Muscle of arm (tissue), 1 donor: ENCODE measurements at regions not wholly inside any gene's neighbourhood (a gene's known extent, or its start where the extent isn't known, plus 50 kb on each side); places are given as distances from the start of the nearest gene placed in this dataset.
A peak's percentile ranks its signal among the peaks of the same experiment; 100 is the strongest.

Experiments used
- DNase-seq: peaks from one replicate; pipeline ENCODE4 v3.0.0-alpha.2; 2013

DNA sequence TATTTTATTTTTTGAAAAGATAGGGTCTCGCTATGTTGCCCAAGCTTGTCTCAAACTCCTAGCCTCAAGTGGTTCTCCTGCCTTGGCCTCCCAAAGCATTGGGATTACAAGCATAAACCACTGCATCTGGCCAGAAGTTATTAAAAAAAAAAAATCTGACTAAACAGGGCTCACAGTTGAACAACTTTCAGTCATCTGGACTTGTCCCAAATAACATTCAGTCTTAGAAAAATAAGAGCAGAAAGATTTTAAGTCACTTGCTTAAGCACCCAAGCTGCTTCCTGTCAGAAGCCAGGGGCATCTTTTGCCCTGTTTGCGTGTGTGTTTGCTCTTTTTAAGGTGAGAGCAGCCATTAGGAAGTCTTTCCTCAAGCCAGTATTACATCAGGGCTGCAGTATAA lies 286.8 kb downstream of the LMO4 start:
- peak; percentile 43 for DNase-seq

DNA sequence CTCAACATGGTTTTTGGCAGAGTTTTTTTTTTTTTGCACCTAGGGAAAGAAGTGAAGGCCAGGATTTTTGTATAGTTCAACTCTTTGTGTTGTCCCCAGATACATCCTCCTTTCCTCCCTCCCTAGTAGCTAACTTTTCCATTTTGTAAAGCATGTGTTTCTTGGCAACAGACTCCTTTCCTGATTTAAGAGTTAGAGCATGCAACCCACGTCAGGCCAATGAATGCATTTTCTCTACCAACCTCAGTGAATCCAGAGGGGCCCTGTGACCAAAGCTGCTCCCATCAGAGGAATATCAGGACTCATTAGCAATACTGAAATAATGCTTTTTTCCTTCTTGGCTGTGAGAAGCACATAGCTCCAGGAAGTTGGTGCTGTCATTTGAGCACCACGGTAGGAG lies 287.2 kb downstream of the LMO4 start:
- peak; percentile 33 for DNase-seq

DNA sequence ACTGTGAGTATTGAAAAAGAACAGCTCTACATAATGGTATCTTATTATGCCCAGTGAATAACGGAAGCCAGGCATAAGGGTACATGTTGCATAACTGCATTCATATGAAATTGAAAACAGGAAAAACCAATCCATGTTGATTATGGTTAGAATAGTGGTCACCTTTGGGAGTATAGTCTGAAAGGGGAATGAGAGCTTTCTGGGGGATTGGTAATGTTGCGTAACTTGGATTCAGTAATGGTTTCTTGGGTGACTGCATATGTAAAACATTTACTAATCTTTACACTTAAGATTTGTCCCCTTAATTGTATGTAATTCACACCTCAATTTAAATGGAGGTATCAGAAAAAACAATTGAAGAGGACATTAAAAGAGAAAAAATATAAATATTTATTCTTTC lies 292.1 kb downstream of the LMO4 start:
- DNase-seq = no peak

GRCh38 chr1:87629673-87630072 lies 301.0 kb downstream of the LMO4 start:
- DNase-seq = no peak

- no peak for DNase-seq
Observed at GRCh38 chr1:87632232-87632631, 303.6 kb downstream of the LMO4 start.

- DNase-seq = no peak
Observed at GRCh38 chr1:87636198-87636892, 307.7 kb downstream of the LMO4 start.

GRCh38 chr1:87638636-87639035 lies 310.0 kb downstream of the LMO4 start:
- DNase-seq = no peak

DNA sequence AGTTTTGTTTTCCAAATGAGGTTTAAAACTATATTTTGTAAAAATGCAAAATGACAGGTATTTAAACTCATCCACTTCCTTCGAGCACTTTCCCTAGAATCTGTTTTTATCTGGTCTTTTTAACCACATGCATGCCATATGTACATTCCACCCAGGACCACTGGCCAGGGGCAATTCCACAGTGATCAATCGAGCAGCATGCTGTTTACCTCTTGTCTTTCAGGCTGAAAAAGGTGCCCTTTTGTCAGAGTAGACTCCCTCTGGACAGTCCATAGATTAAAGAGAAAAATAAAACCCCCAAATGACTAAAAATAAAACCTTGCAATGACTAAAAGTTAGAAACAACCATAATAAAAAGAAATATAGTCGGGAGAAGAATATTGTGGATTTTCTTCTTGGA lies 313.3 kb downstream of the LMO4 start:
- DNase-seq = no peak

- no peak for DNase-seq
Observed at GRCh38 chr1:87642581-87643221, 314.0 kb downstream of the LMO4 start.

- peak; percentile 7 for DNase-seq
Observed at GRCh38 chr1:87644033-87644578, 315.4 kb downstream of the LMO4 start.

DNA sequence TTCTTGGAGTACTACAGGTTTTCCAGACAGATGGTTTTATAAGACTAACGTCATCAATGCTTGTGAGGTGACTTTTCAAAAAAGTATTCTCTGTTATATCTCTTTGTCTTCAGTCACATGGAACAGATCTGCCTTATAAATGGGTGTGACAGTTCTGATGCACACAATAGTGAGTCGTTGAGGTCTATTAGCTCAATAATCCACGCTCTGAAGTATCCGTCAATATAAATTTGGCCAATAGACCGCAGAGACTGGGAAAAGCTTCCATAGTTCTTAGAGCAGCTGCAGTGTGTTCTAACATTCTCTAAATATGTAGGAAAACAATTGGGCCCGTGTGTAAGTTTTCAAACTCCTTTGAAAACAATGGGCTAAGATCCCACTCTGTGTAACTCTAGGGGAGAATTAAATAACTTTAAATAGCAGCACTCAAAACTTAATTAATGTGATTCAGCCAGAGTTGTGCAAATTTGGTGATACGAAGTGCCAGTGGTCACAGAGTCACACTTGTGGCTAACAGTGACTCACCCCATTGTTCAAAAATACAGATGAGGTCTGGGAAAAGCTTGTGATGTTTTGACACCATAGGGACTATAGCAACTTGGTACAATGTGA lies 316.0 kb downstream of the LMO4 start:
- peak; percentile 34 for DNase-seq

GRCh38 chr1:87647430-87648177 lies 318.9 kb downstream of the LMO4 start:
- no peak for DNase-seq

GRCh38 chr1:87648323-87649119 lies 319.8 kb downstream of the LMO4 start:
- DNase-seq = no peak

- peak; percentile 6 for DNase-seq
Observed at GRCh38 chr1:87650306-87650705, 321.6 kb downstream of the LMO4 start.

DNA sequence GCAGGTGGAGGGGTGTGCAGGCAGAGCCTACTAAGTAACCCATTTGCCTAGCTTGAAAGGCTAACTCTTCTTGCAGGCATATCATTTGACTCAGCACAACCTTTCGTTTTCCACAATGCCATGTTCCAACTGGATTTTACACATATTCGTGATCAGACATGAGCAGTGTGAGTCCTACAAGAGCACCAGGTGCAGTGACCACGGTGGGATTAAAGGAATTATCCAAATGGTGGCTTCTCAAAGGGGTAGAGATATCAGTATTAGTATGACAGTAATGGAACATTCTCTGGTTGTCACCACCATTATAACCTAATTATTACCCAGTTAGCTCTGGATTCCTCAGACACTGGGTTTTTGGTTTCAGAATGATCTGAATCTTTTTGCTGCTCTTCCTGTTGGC lies 323.5 kb downstream of the LMO4 start:
- DNase-seq = no peak

- no peak for DNase-seq
Observed at GRCh38 chr1:87665151-87665550, 336.5 kb downstream of the LMO4 start.

GRCh38 chr1:87666681-87667080 lies 338.0 kb downstream of the LMO4 start:
- no peak for DNase-seq

GRCh38 chr1:87669674-87670073 lies 341.0 kb downstream of the LMO4 start:
- DNase-seq = no peak

GRCh38 chr1:87673309-87673708 lies 344.6 kb downstream of the LMO4 start:
- DNase-seq = no peak

- no peak for DNase-seq
Observed at GRCh38 chr1:87673748-87674147, 345.1 kb downstream of the LMO4 start.

- DNase-seq = no peak
Observed at GRCh38 chr1:87674791-87675190, 346.1 kb downstream of the LMO4 start.

DNA sequence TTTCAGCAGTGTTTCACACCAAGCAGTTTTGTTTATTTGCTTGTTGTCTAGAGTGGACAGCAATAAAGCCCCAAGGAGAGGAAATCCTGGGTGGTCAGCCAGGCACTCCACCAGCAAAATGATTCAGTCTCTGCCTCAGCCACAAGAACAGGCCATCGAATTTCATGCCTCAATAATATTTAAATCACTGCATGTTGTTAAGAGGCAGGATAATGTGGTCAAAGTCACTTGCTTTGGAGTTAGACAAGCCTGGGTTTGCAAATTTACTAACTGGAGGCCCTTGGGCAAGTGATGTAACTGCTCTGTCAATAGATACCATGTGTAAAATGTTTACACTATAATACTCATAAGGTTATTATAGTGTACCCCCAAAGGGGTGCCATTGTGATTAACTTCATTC lies 349.6 kb downstream of the LMO4 start:
- no peak for DNase-seq
